IMR-90 (cell line): ENCODE measurements at regions not wholly inside any gene's neighbourhood (a gene's known extent, or its start where the extent isn't known, plus 50 kb on each side); places are given as distances from the start of the nearest gene placed in this dataset.

Experiments
- ATAC-seq: fragments of 200-7000 bp; cut with Tn5 transposase; 2 replicates; pipeline ENCODE4 v1.9.1; 2020; ENCODE audit warnings: low read depth, mild to moderate bottlenecking, moderate library complexity
- BruUV-seq: library from RNA; stranded (reverse); fragments of 400-500 nt; replicated peaks from 2 replicates; lab custom pipeline; 2021; lab: Mats Ljungman, UMichigan
- CTCF ChIA-PET: fragments of 300-600 bp; formaldehyde crosslinking; extraction: SDS; loops from one replicate; lab custom pipeline; 2021; ENCODE audit warnings: antibody characterized with exemption; lab: Yijun Ruan, JAX
- POLR2A ChIA-PET: fragments of 300-600 bp; sonication (Branson Sonifier 250); formaldehyde crosslinking; loops from one replicate; lab custom pipeline; 2022; ENCODE audit warnings: antibody characterized with exemption; ENCODE audit not compliant: unreplicated experiment; lab: Charles Lee
- DNase-seq: peaks from one replicate; pipeline ENCODE4 v3.0.0; 2013
- H2AFZ ChIP-seq: replicated peaks from 2 replicates; pipeline ENCODE3; 2013; ENCODE audit warnings: low read length, mild to moderate bottlenecking; ENCODE audit not compliant: poor library complexity
- H2AK5ac ChIP-seq: 2 replicates; pipeline ENCODE4 v1.6.1; 2013; ENCODE audit warnings: low read depth, low read length, inconsistent platforms
- H2AK9ac ChIP-seq: replicated peaks from 2 replicates; pipeline ENCODE3; 2013; ENCODE audit warnings: mild to moderate bottlenecking, low read depth, low read length, moderate library complexity; ENCODE audit not compliant: poor library complexity
- H2BK120ac ChIP-seq: 2 replicates; pipeline ENCODE4 v1.6.1; 2013; ENCODE audit warnings: low read depth, low read length, inconsistent platforms
- H2BK15ac ChIP-seq: 3 replicates; pipeline ENCODE4 v1.6.1; 2013; ENCODE audit warnings: low read depth, low read length, inconsistent platforms
- H2BK20ac ChIP-seq: 2 replicates; pipeline ENCODE4 v1.6.1; 2013; ENCODE audit warnings: low read depth, mild to moderate bottlenecking, inconsistent platforms, low read length, moderate library complexity
- H2BK5ac ChIP-seq: 2 replicates; pipeline ENCODE4 v1.6.1; 2013; ENCODE audit warnings: mild to moderate bottlenecking, low read depth, low read length, inconsistent platforms; ENCODE audit not compliant: poor library complexity, severe bottlenecking
- H3K14ac ChIP-seq: replicated peaks from 2 replicates; pipeline ENCODE4 v1.6.1; 2013; ENCODE audit warnings: low read depth, low read length, inconsistent platforms
- H3K18ac ChIP-seq: 2 replicates; pipeline ENCODE4 v1.6.1; 2013; ENCODE audit warnings: low read depth, low read length, control low read depth
- H3K23ac ChIP-seq: 2 replicates; pipeline ENCODE4 v1.6.1; 2013; ENCODE audit warnings: low read depth, low read length, inconsistent platforms
- H3K27ac ChIP-seq: 2 replicates; pipeline ENCODE4 v1.5.1; 2013; ENCODE audit warnings: mild to moderate bottlenecking, control low read depth, low read length; ENCODE audit not compliant: insufficient read depth
- H3K27me3 ChIP-seq: 2 replicates; pipeline ENCODE4 v1.6.1; 2013; ENCODE audit warnings: low read length; ENCODE audit not compliant: control insufficient read depth, insufficient read depth
- H3K36me3 ChIP-seq: 2 replicates; pipeline ENCODE4 v1.6.1; 2013; ENCODE audit warnings: low read length, mixed read lengths; ENCODE audit not compliant: control insufficient read depth, insufficient read depth
- H3K4ac ChIP-seq: 2 replicates; pipeline ENCODE4 v1.6.1; 2013; ENCODE audit warnings: low read depth, low read length, inconsistent platforms
- H3K4me1 ChIP-seq: 2 replicates; pipeline ENCODE4 v1.6.1; 2013; ENCODE audit warnings: low read length, mixed read lengths; ENCODE audit not compliant: control insufficient read depth, insufficient read depth
- H3K4me2 ChIP-seq: 2 replicates; pipeline ENCODE4 v1.6.1; 2013; ENCODE audit warnings: low read depth, mild to moderate bottlenecking, control low read depth, low read length, moderate library complexity
- H3K4me3 ChIP-seq: 2 replicates; pipeline ENCODE4 v1.5.1; 2013; ENCODE audit warnings: low read depth, mild to moderate bottlenecking, control low read depth, low read length, moderate library complexity; ENCODE audit not compliant: insufficient read depth
- H3K56ac ChIP-seq: 2 replicates; pipeline ENCODE4 v1.6.1; 2013; ENCODE audit warnings: low read length, inconsistent platforms; ENCODE audit not compliant: insufficient read depth; ENCODE audit errors: extremely low read depth
- H3K79me1 ChIP-seq, 2 experiments: 2 replicates each; pipeline ENCODE4 v1.6.1; 2013; ENCODE audit warnings: low read length in 2 of 2, inconsistent platforms in 1 of 2, low read depth in 1 of 2
- H3K9ac ChIP-seq: 2 replicates; pipeline ENCODE4 v1.6.1; 2013; ENCODE audit warnings: low read depth, low read length, control low read depth
- H3K9me1 ChIP-seq: 2 replicates; pipeline ENCODE4 v1.6.1; 2013; ENCODE audit warnings: low read length, inconsistent platforms; ENCODE audit not compliant: insufficient read depth
- H3K9me3 ChIP-seq: 2 replicates; pipeline ENCODE4 v1.6.1; 2013; ENCODE audit warnings: low read length; ENCODE audit not compliant: control insufficient read depth, insufficient read depth
- H4K20me1 ChIP-seq: 2 replicates; pipeline ENCODE4 v1.6.1; 2013; ENCODE audit warnings: low read length, inconsistent platforms; ENCODE audit not compliant: insufficient read depth
- H4K5ac ChIP-seq: 2 replicates; pipeline ENCODE4 v1.6.1; 2013; ENCODE audit warnings: mild to moderate bottlenecking, low read depth, low read length, control low read depth
- H4K8ac ChIP-seq, 2 experiments: 2 replicates each; pipeline ENCODE4 v1.6.1; 2013; ENCODE audit warnings: low read depth in 2 of 2, low read length in 2 of 2, control low read depth in 1 of 2, inconsistent platforms in 1 of 2
- H4K91ac ChIP-seq: 2 replicates; pipeline ENCODE4 v1.6.1; 2013; ENCODE audit warnings: low read depth, low read length, inconsistent platforms; ENCODE audit not compliant: insufficient read depth
- BHLHE40 ChIP-seq: fragments of 150-350 bp; IDR thresholded peaks from 2 replicates; pipeline ENCODE4 v1.6.1; 2016; ENCODE audit warnings: mild to moderate bottlenecking, low read depth, low read length
- CHD1 ChIP-seq: IDR thresholded peaks from 2 replicates; pipeline ENCODE4 v1.6.1; 2012; ENCODE audit warnings: low read depth, low read length, improper control_type of control experiment
- CTCF ChIP-seq: conservative IDR thresholded peaks from 2 replicates; pipeline ENCODE4 v1.5.1; 2012; ENCODE audit warnings: mild to moderate bottlenecking, low read depth, low read length, improper control_type of control experiment
- FOS ChIP-seq: fragments of 150-350 bp; IDR thresholded peaks from 2 replicates; pipeline ENCODE4 v1.6.1; 2016; ENCODE audit warnings: low read depth, low read length
- MXI1 ChIP-seq: IDR thresholded peaks from 2 replicates; pipeline ENCODE4 v1.6.1; 2012; ENCODE audit warnings: low read depth, mild to moderate bottlenecking, low read length, moderate library complexity, borderline replicate concordance
- POLR2A ChIP-seq: IDR thresholded peaks from 2 replicates; pipeline ENCODE4 v1.6.1; 2012; ENCODE audit warnings: mild to moderate bottlenecking, low read depth, low read length
- RAD21 ChIP-seq: IDR thresholded peaks from 2 replicates; pipeline ENCODE4 v1.6.1; 2012; ENCODE audit warnings: low read length, improper control_type of control experiment
- RCOR1 ChIP-seq: IDR thresholded peaks from 2 replicates; pipeline ENCODE4 v1.6.1; 2012; ENCODE audit warnings: mild to moderate bottlenecking, low read length, improper control_type of control experiment; ENCODE audit not compliant: insufficient replicate concordance
- RFX5 ChIP-seq: IDR thresholded peaks from 2 replicates; pipeline ENCODE4 v1.8.0; 2012; ENCODE audit warnings: low read depth, mild to moderate bottlenecking, low read length, moderate library complexity
- SMC3 ChIP-seq: fragments of 150-350 bp; IDR thresholded peaks from 2 replicates; pipeline ENCODE4 v1.6.1; 2016; ENCODE audit warnings: low read depth, mild to moderate bottlenecking, antibody characterized with exemption, low read length, moderate library complexity
- USF2 ChIP-seq: fragments of 150-350 bp; IDR thresholded peaks from 2 replicates; pipeline ENCODE4 v1.6.1; 2017; ENCODE audit warnings: mild to moderate bottlenecking, antibody characterized with exemption, low read length, low read depth
- WGBS, 2 experiments: methylation state at CpG; one replicate each; pipeline versions ENCODE4 v1.1.5 to v1.1.7; 2013; ENCODE audit warnings: missing lambda C conversion rate in 2 of 2; ENCODE audit not compliant: insufficient read length in 1 of 2; ENCODE audit errors: extremely low coverage in 2 of 2; 5-methylcytosine and 5-hydroxymethylcytosine counted together
- dilution Hi-C: fragments of 300-500 bp; cut with HindIII; formaldehyde crosslinking; loops from one replicate; pipeline ENCODE4 v1.14.3; 2018; ENCODE audit warnings: low sequenced_read_pairs; ENCODE audit not compliant: unreplicated experiment
- in situ Hi-C: fragments of 300-500 bp; cut with MboI; formaldehyde crosslinking; loops from 3 replicates; pipeline ENCODE4 v1.14.3; 2019; ENCODE audit warnings: low sequenced_read_pairs, inconsistent platforms, mixed read lengths
- intact Hi-C: fragments of 100-400 bp; cut with micrococcal nuclease; formaldehyde crosslinking; loops from 2 replicates; pipeline ENCODE4 v1.10.0; 2022

GRCh38 chr2:8376603-8377410 lies 305.0 kb upstream of the ID2 start:
- Histone ChIP-seq H3K27ac (no peak overlapping the region), H3K4me2 (no peak overlapping the region), H3K27me3 (no peaks in the 10 kb centered on the region; the same call in 1 of the 2 replicates), H3K56ac (no peak overlapping the region), H3K9me3 (0 out of 2 replicates have a peak, but pooled peaks cover 2% of the 10 kb centered on the region), H2BK20ac (no peak overlapping the region), H2AFZ (no peak overlapping the region), H2BK5ac (no peak overlapping the region), H2AK9ac (no peak overlapping the region), H3K14ac (no peak overlapping the region), H3K4me1 (no peaks in the 10 kb centered on the region), H2AK5ac (no peak overlapping the region), H4K20me1 (no peaks in the 10 kb centered on the region), H3K79me1 (no peaks in the 10 kb centered on the region), H3K4me3 (no peak overlapping the region), H3K18ac (no peak overlapping the region), H4K91ac (no peak overlapping the region), H3K9ac (no peak overlapping the region), H4K5ac (no peak overlapping the region), H2BK120ac (no peak overlapping the region), H3K23ac (no peak overlapping the region), H4K8ac (no peak overlapping the region), H2BK15ac (no peak overlapping the region), H3K36me3 (no peaks in the 10 kb centered on the region), H3K4ac (no peak overlapping the region), H3K9me1 (no peaks in the 10 kb centered on the region)
- BruUV-seq = no TSS peak
- no peak for TF ChIP-seq RAD21
- no peak for TF ChIP-seq FOS
- TF ChIP-seq RFX5 = no peak
- no peak for TF ChIP-seq USF2
- TF ChIP-seq RCOR1 = no peak
- no peak for TF ChIP-seq SMC3
- no peak for TF ChIP-seq CHD1
- TF ChIP-seq CTCF = no peak
- no peak for TF ChIP-seq MXI1
- TF ChIP-seq BHLHE40 = no peak
- TF ChIP-seq POLR2A = no peak
- DNase-seq (no peak), ATAC-seq (no peak)
- POLR2A ChIA-PET = no interaction called here
- WGBS, 2 experiments = no CpG with 5 or more reads among the region's 11 CpGs
- intact Hi-C loops (no loop called here), in situ Hi-C loops (no loop called here), dilution Hi-C loops (no loop called here)
- CTCF ChIA-PET = no interaction called here
